GM20000 (cell line): ENCODE measurements at regions not wholly inside any gene's neighbourhood (a gene's known extent, or its start where the extent isn't known, plus 50 kb on each side); places are given as distances from the start of the nearest gene placed in this dataset.
"Not testable (repeated sequence)": the region's sequence is repeated elsewhere in the genome, so short reads cannot be mapped to it uniquely, and the experiment has no call there.

Experiments used
- DNase-seq: peaks from one replicate; pipeline ENCODE4 v3.0.0; 2012; ENCODE audit warnings: low spot score
- CTCF ChIP-seq: IDR thresholded peaks from 2 replicates; pipeline ENCODE4 v1.5.1; 2012; ENCODE audit warnings: mild to moderate bottlenecking, control low read depth; ENCODE audit errors: extremely low read depth, missing control alignments

- DNase-seq: no peak
- TF ChIP-seq CTCF: no peak
Measured at GRCh38 chr3:67937498-67938118, 283.2 kb upstream of the SUCLG2 start.

GRCh38 chr3:67930394-67930793 is 276.0 kb upstream of the SUCLG2 start:
- not testable (repeated sequence) for DNase-seq

- no peak for TF ChIP-seq CTCF
- no peak for DNase-seq
Measured at GRCh38 chr3:67923796-67924195, 269.4 kb upstream of the SUCLG2 start.

- no peak for TF ChIP-seq CTCF
- no peak for DNase-seq
Measured at GRCh38 chr3:67920969-67921368, 266.6 kb upstream of the SUCLG2 start.

- no peak for DNase-seq
- TF ChIP-seq CTCF: no peak
Measured at GRCh38 chr3:67920311-67920710, 265.9 kb upstream of the SUCLG2 start.

- no peak for TF ChIP-seq CTCF
- no peak for DNase-seq
Measured at GRCh38 chr3:67916353-67916752, 261.9 kb upstream of the SUCLG2 start.

GRCh38 chr3:67907735-67908134 is 253.3 kb upstream of the SUCLG2 start:
- DNase-seq: no peak

More at GRCh38 chr3:67907735-67908134, 253.3 kb upstream of the SUCLG2 start:
- TF ChIP-seq CTCF: no peak
